GM18907 (cell line): ENCODE measurements at regions not wholly inside any gene's neighbourhood (a gene's known extent, or its start where the extent isn't known, plus 50 kb on each side); places are given as distances from the start of the nearest gene placed in this dataset.

Experiments
- ATAC-seq: cut with Tn5 transposase; IDR thresholded peaks from one replicate; pipeline ENCODE4 v1.9.1; 2021; ENCODE audit warnings: mild to moderate bottlenecking, moderate library complexity; ENCODE audit not compliant: unreplicated experiment

DNA sequence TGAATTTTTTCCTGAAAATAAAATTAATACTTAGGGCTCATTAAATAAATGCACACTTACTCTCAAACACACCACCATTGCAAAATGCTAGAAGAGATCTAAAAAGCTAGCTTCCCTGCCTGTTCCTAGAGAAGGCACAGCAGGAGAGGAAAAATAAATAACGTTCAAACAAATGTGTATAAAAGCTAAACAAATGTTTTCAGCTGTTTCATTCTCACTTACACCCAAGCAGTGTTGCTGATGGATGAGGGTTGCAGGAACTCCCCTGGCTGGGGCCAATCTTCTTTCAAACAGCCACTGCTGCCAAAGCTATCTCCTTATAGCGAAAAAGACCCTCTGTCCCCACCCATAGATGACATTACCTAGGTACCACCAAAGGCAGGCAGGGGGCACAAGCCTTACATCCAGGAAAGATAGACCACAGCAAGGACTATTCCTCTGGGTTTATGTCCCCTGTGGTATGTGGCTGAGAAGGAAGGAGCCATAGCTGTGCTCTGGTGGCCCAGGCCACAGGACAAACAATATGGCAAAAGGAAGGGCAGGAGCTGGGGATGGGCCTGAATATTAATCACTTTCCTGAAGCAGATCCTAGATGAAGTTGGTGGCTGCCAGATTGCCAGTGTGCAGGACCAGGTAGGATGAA is 214.6 kb downstream of the TTC32 start:
- ATAC-seq: no peak

DNA sequence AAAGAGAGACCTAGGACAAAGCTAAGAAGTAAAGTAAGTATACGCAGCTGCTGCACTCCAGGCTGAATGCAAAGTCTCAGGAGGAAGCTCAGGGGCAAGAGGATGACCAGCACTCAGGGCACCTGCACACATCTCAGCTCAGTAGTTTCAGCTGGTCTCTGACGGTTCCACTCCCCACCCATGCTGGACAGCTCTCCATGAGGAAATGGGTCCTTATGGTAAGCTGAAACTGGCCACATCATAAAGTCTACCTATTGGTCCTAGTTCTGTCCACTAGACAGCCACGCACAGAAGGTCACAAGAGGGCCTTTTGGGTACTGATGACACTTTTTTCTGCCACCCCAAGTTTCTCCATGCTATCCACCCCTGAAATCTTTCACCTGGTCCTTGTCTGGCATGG is 215.3 kb downstream of the TTC32 start:
- no peak for ATAC-seq

DNA sequence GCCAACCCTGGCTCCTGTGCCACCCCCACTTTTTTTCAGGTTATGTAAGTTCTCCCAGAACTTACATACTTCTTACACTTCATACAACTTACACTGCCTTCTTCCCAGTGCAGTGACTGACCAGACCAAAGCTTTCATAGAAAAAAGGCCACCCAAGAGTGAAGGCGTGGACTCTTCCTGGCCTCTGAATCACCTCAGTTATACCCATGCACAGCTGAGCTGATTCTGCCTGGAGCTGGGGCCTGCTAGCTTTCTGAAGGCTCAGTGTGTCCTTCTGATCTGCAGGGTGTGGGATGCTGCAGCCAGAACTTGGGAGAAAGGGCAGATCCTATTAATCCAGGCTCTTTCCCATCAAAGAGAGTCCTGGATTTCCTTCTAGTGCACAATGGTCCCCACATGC is 216.1 kb downstream of the TTC32 start:
- no peak for ATAC-seq

DNA sequence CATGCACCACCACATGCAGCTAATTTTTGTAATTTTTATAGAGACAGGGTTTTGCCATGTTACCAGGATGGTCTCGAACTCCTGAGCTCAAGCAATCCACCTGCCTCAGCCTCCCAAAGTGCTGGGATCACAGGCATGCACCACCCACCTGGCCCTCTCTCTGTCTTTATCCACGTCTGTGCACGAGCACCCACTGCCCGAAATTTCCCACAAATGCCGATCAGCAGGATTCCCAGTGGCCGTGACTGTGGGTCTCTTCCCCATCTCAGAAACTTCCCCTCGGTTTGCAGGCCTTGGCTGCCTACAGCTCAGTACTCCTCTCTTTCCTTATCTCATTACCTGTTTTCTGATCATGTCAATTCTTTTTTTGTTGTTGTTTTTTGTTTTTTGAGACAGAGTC is 217.3 kb downstream of the TTC32 start:
- no peak for ATAC-seq

DNA sequence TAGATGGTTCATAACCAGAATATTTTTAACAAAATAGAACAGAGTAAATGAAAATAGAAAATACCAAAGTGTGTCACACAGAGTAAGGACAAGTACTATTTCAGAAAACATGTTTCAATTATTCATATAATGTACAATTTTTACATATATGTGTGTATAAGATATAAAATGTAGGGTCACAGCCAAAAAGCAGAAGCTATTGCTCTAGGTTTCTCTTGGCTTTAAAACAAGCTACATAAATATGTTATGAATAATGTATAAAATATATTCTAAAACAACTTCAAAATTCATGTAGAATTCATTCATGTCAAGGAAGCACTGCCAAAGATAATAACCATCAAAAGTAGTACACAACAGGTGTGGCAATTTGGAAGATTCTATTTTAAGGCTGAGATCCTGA is 218.2 kb downstream of the TTC32 start:
- ATAC-seq: no peak

DNA sequence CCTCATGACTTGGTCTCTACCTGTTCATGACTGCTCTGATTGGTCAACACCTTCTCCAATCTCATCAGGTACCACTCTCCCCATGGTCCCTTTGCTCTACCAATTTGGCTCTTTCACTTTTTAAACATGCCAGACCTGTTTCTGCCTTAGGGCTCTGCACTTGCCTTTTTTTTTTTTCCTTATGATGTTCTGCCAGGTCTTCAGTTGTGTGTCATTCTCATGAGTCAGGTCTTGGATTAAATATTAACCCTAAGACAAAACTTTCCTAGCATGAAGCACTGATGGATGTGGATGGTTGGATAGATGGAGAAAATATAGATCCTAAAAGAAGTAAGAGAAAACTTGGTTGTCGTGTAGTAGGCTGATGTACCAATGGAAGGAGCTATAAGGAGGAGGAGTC is 219.3 kb downstream of the TTC32 start:
- ATAC-seq: no peak

DNA sequence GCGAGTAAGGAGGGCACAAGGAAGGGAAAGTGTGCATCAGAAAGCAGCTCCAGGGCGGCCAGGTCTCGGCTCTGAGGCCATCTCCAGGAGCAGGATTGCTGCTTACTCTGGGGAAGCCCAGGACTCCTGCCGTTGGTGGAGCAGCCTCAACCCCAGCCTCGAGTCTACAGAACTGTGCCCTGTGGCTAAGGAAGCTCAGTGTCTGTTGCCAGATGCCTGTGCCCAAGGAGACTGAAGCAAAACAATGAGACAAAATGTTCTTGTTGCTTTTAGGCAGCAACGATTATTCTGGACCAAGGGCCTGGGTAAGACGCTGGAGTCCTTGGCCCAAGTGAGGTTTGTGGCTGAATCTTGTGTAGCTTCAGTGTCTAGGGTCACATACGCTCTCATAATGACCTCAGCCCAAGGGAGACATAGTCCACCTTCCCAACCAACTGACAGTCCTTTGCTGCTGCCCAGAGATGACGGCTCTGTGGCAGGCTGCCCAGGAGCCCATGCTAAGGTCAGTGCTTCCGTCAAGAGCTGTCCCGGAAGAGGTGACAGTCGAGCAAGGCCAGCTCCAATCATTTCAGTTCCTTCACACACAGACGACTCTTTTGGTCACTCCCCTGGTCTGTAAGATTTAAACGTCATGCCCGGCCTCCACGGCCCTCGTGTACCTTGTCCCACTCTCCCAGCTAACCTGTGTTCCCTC is 223.8 kb downstream of the TTC32 start:
- ATAC-seq: no peak

DNA sequence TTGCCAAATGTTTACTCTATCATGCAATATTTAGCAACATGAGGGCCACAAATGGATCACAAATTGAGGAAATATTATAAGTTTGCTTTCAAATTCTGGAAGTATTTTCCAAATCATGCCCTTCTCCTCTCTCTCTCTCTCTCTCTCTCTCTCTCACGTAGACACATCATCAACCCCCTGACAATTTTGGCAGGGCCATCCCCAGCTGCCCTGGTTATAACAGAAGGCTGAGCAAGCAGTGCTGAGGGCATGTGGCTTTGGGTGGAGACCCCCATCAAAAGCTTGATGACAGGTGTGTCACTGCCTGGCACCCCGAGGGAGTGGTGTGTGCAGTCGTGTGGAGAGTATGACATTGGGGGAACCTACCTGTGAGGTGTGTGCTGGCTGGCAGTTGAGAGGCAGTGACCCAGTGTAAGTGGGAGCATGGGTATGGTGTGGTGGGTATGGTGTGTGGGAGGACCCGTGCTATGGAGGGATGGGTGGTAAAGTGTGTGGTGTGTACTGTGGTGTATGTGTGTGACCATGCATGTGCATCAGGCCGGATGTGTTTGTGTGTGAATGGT is 224.5 kb downstream of the TTC32 start:
- no peak for ATAC-seq

DNA sequence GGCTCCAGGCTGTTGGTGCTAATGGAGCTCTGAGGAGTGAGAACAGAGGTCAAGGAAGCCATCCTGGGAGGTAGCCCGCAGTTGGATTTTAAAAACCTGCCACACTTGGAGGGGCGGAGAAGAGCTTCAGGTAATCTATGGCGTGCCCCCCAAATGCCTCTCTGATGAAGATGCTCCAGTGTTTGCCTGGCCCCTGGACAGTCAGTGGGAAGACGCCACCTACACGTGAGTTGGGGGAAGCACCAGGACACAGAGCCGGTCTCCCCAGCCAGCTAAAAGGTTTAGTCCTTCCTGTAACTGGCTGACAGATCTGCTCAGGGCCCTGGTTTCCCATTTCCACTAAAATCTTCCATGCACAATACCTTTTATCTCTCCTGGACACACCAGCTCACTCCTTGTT is 225.0 kb downstream of the TTC32 start:
- ATAC-seq: no peak

DNA sequence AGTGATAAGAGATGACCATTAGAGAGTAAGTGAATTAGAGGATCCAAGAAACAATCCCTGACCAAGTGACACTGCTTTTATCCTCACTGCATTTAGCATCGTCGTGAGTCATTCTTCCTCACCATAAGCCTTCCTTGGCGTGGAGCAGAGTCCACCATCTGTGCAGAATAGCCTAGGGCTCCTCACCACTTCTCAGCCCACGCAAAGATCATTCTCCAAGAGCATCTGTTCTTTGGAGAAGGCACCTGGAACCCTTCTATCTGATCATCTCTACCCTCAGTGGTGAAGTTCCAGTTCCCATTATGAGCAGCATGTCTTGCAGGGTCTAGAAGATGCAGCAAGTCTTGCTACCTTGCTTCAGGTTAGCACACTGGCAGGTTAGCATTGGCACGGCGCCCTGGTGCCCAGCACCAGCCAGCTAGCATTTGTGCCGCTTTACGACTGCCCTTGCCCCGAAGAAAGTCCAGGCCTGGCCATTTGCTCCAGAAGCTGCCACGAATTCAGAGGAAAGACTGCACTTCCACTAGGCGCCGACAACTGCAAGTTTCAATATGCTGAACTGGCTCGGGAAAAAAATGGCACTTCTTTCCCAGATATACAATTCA is 225.8 kb downstream of the TTC32 start:
- no peak for ATAC-seq

DNA sequence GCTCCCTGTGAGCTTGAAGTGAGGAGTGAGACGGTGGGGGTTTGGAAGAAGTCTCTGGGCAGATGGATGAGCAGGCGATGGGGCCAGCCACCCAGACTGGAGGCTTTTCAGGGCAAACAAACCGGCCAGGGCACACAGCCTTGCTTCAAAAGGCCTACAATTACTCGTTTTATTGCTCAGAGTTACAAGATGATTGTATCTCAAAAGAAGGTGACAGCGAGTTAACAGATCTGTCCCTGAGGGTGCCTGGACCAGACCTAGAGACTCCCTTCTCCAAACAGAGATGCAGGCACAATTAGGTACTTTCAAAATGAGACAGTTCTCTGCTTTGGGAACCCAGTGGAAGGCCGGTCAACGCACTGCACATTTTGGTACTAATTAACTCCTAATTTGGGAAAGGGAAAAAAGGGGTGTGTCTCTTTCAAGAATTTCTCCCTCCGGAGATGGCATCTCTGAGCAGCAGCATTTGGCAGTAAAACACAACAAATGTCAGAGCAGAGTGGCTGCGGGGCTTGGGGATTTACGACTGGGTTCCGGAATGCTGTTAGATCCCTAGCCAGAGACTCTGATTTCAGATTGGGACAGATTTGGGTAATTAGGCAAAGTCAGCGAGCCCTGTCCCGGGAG is 226.7 kb downstream of the TTC32 start:
- ATAC-seq: no peak

DNA sequence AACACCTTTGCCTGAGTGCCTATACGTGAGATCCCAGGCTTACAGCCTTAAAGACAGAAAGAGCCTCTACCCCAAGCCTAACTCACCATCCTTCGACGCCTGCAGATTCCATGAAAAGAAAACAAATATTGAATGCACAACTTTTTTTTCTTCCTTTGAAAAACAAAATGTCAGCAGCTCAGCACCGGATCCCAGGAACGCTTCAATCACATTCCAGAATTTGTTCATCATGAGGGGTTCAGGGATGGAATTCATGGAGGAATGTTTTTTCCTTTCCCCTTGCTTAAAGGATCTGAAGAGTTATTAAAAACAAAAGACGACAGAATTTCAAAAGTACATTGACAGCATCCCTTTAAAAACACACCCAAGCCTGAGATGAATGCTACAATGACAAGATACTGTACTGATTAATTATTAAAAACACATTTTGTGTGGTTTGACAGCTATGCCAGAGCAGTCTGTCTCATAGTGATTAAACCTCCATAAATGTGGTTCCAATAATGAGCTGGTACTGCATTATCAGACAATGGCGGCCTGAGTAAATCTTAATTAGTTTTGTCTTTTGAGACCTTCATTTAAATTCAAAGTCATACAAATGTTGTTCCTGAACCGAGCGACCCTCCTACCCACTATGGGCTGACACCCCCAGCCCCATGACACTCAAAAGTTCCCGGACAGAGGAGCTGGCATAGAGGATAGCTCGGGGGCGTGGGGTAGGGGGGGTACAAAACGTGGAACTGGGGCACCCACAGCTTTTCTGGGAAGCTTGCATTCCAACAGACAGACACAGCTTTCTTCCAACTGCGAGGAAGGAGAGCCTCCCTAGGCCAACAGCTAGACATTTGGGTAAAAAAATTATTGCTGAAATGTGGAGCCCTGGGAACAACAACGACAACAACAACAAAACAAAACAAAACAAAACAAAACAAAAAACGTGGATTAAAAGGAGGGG is 227.5 kb downstream of the TTC32 start:
- no peak for ATAC-seq

DNA sequence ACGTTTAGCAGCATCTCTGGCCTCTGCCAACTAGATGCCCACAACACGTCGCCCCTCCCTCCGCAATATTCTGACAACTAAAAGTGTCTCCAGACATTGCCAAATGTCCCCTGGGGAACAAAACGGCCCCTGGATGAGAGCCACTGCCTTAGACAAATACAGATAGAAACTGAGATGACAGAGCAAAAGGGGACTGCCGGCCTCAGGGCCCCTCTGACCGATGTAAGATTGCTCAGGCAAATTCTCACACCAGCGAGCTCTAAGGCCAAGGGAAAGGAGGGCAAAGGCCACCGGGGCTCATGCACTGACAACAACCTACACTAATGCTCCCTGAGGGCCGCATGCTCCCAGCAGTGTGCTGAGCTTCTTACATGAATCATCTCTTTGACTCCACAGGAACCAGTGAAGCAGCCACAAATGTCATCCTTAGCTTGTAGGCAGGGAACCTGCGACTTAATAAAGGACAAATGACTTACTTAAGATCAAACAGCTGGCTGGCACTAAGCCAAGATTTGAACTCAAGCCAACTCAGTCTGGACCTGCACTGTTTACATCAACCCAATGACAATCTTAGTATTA is 228.5 kb downstream of the TTC32 start:
- no peak for ATAC-seq

DNA sequence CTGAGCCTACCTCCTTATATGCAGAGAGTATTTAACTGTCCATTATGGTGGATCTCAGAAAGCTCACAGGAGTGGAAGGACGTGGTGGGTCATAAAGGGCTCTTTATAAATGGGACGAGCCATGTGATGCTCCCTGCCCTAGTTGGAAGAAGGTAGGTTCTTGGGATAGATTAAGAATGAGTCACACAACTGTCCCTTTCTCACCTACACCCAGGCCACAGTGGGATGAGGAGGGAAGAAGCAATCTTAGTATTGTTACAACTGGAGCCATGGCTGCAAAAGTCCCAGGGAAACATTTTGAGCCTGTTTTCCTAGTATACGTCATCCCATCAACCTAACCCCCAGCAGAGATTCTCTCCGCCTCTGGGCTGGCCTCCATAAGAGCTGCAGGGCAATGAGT is 229.9 kb downstream of the TTC32 start:
- ATAC-seq: no peak

DNA sequence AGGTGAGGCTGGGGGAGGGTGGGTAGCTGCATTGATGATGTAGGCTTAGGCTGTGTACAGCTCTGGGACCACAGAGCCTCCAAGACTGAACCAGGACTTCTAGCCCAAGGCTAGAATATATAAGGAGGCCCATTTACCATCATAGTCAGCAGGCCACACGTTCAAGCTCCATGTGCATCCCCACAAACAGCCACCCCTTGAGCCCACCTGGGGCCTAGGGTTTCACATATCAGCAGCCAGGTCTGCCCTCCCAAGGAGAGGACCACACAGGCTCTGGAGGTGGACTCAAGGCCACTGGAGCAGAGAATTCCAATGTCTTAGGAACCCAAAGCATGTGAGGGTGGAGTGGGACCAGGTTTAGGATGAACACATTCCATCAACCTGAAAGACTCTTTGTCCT is 230.5 kb downstream of the TTC32 start:
- ATAC-seq: no peak

DNA sequence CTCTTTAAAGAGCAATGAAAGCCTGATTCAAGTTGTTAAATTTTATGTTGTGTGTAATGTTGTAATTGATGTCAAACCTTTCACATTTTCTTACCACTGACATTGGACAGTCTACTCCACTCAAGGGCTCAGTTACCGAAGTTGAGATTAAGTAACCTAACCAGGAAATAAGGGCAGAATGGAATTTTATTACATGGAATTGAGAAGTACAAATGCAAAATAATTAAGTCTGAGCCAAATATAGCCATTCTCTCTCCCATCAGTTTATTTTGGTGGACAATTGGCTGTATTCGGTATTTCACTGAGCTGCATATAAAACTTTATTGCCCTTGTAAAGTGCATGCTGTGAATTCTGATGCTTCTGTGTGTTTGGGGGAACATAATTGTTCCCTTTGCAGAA is 231.5 kb downstream of the TTC32 start:
- ATAC-seq: no peak

DNA sequence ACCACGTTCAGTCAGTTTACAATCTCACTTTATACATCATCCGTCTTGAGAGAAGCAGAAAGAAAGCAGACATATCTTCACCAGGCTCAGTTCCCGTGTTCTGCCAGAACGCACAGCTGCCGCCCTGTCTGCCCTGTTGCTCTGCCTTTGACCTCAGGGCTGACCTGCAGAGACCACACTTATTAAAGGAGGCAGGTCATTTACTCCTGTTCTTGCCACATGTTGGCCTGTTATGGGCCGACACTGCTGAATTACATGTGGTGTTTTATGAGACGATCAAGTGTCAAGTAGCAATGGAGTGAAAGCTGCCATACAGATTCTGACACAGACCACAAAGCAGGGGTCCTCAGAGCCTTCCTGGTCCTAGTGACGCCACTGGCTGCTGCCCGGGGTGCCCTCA is 232.2 kb downstream of the TTC32 start:
- ATAC-seq: no peak

DNA sequence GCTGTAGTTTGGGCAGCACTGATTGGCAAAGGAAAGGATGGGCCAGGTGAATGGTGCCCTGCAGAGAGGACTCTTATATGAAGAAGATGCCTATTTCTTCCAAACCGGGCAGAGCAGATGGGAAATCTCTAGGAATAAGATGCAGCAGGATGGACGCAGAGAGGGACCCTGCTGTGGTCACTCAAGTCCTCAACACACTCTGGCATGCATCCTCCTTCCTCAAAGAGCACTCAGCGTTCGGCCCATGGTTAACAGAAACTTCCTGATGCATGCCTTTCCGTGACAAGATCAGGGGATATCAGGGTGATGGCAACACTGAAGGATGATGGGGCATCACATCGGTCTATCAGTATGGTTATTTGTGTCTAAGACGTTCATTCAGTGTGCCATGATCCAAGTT is 232.7 kb downstream of the TTC32 start:
- ATAC-seq: no peak

DNA sequence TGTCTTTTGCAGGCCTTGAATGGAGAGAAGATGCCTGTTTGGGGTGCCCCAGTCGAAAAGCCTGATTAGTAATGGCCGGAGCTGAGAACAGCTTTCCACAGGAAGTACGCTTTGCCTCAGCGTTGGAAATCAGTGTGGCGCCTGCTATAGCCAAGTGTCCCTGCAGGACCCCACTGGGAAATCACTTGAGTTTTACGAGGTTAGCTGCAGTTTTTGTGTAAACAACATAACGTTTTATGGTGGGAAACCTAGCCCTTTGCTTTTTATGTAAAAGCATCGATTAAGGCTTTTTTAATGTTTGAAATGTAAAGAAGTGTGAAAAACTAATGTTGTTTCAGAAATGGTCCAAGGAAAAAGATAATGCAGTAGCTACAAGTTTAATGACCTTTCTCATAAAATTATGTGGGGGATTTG is 234.2 kb downstream of the TTC32 start:
- ATAC-seq: no peak

DNA sequence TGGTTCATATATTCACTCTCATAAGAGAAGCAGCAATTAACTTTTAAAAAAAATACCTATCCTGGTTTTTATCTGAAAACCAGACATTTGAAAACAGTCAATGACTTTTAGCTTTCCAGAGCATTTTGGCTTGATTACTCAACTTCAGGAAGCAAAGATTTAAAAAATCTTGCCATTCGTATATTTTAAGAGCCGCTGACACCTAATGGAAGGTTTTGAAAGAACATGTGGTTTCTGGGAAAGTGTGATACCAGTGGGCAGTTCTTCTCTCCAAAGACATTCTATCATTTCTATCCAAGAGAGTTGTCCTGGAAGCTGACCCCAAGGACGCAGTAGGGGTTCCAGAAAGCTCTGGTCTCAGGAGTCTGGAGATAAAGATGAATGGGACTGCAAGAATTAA is 234.7 kb downstream of the TTC32 start:
- no peak for ATAC-seq
